K562 (cell line): ENCODE measurements at regions not wholly inside any gene's neighbourhood (a gene's known extent, or its start where the extent isn't known, plus 50 kb on each side); places are given as distances from the start of the nearest gene placed in this dataset.

Experiments used
- ATF7 ChIP-seq: fragments of 450-650 bp; IDR thresholded peaks from 2 replicates; pipeline ENCODE4 v1.7.1; 2014; ENCODE audit warnings: mild to moderate bottlenecking, moderate library complexity
- BHLHE40 ChIP-seq: IDR thresholded peaks from 2 replicates; pipeline ENCODE4 v1.6.1; 2011; ENCODE audit warnings: low read length, improper control_type of control experiment
- CSDE1 ChIP-seq, 2 experiments: fragments of 450-650 bp; IDR thresholded peaks; 2 replicates each; pipeline ENCODE4 v1.6.1; 2016; ENCODE audit warnings: mild to moderate bottlenecking in 1 of 2
- HMGN3 ChIP-seq: IDR thresholded peaks from 2 replicates; pipeline ENCODE4 v1.6.1; 2011; ENCODE audit warnings: borderline replicate concordance, low read depth, mild to moderate bottlenecking, mixed read lengths, low read length; ENCODE audit not compliant: insufficient read length; ENCODE audit errors: extremely low read depth
- HNRNPL ChIP-seq: fragments of 200-400 bp; formaldehyde crosslinking; IDR thresholded peaks from 2 replicates; pipeline ENCODE4 v1.6.1; 2017; ENCODE audit warnings: low read depth, mild to moderate bottlenecking, low read length
- RCOR1 ChIP-seq, 2 experiments: IDR thresholded peaks; 2 replicates each; pipeline ENCODE4 v1.6.1; 2012; ENCODE audit warnings: low read depth in 2 of 2, low read length in 2 of 2, borderline replicate concordance in 1 of 2, improper control_type of control experiment in 1 of 2
- REST ChIP-seq, 2 experiments: fragments of 450-650 bp; formaldehyde crosslinking in 1 of 2; IDR thresholded peaks; 2 replicates each; pipeline versions ENCODE4 v1.4.0 to v1.6.1; 2014 to 2020; ENCODE audit warnings: mild to moderate bottlenecking in 2 of 2, borderline replicate concordance in 1 of 2, low read depth in 1 of 2
- SMAD1 ChIP-seq: fragments of 150-350 bp; IDR thresholded peaks from 2 replicates; pipeline ENCODE4 v1.6.1; 2014; ENCODE audit warnings: low read length, low read depth; ENCODE audit not compliant: partially characterized antibody
- XRCC5 ChIP-seq: fragments of 200-400 bp; formaldehyde crosslinking; IDR thresholded peaks from 2 replicates; pipeline ENCODE4 v1.6.1; 2017; ENCODE audit warnings: low read depth, mild to moderate bottlenecking, low read length
- ZMIZ1 ChIP-seq, 2 experiments: fragments of 150-350 bp in 1 of 2; IDR thresholded peaks; 2 replicates each; pipeline ENCODE4 v1.6.1; 2012 to 2016; ENCODE audit warnings: low read depth in 2 of 2, low read length in 2 of 2, mild to moderate bottlenecking in 1 of 2, moderate library complexity in 1 of 2
- TF ChIP-seq, protein P1 (sequence below), 3 experiments: IDR thresholded peaks in 2 of 3; conservative IDR thresholded peaks in 1 of 3; 2 replicates each; pipeline ENCODE4 v1.5.1; 2011 to 2012; ENCODE audit warnings: low read length in 3 of 3, mild to moderate bottlenecking in 3 of 3, control low read depth in 2 of 3, improper control_type of control experiment in 1 of 3, inconsistent platforms in 1 of 3, low read depth in 1 of 3, mixed read lengths in 1 of 3, moderate library complexity in 1 of 3; ENCODE audit not compliant: insufficient read depth in 2 of 3

GRCh38 chr19:13588957-13589833 is 82.9 kb upstream of the CACNA1A start (continued):
- TF ChIP-seq ZMIZ1 (IDR thresholded peaks at IDR 0.05; ENCODE audit: low read depth in 2 of 2, low read length in 2 of 2) (peak in 1 of 2 experiments; percentile 46; a peak in 1 of 4 replicates), CSDE1 (IDR thresholded peaks at IDR 0.05) (no peak), HMGN3 (peak; percentile 21), HNRNPL (peak; percentile 69; the same call in 1 of the 2 replicates), REST (IDR thresholded peaks at IDR 0.05; ENCODE audit: borderline replicate concordance) (peak; percentile 67; the same call in 1 of the 2 replicates), REST (CRISPR knock-in tag; IDR thresholded peaks at IDR 0.05; ENCODE audit: low read depth) (no peak), ATF7 (peak; percentile 19; the same call in 1 of the 2 replicates), RCOR1 (IDR thresholded peaks at IDR 0.05; ENCODE audit: borderline replicate concordance in 1 of 2, low read depth in 2 of 2, low read length in 2 of 2) (0 out of 4 replicates have a peak, but pooled peaks of 1 of the 2 experiments have one; percentile 16), BHLHE40 (0 out of 2 replicates have a peak, but pooled peaks have one; percentile 31), SMAD1 (no peak), XRCC5 (0 out of 2 replicates have a peak, but pooled peaks have one; percentile 38)
- TF ChIP-seq, protein P1, sequence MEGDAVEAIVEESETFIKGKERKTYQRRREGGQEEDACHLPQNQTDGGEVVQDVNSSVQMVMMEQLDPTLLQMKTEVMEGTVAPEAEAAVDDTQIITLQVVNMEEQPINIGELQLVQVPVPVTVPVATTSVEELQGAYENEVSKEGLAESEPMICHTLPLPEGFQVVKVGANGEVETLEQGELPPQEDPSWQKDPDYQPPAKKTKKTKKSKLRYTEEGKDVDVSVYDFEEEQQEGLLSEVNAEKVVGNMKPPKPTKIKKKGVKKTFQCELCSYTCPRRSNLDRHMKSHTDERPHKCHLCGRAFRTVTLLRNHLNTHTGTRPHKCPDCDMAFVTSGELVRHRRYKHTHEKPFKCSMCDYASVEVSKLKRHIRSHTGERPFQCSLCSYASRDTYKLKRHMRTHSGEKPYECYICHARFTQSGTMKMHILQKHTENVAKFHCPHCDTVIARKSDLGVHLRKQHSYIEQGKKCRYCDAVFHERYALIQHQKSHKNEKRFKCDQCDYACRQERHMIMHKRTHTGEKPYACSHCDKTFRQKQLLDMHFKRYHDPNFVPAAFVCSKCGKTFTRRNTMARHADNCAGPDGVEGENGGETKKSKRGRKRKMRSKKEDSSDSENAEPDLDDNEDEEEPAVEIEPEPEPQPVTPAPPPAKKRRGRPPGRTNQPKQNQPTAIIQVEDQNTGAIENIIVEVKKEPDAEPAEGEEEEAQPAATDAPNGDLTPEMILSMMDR (IDR thresholded peaks at IDR 0.05 in 2 of 3, conservative IDR thresholded peaks at IDR 0.05 in 1 of 3; ENCODE audit: insufficient read depth in 2 of 3, low read depth in 1 of 3, low read length in 3 of 3), result peak; percentile 88 to 95 (median 93)
